Middle frontal gyrus (tissue), 1 donor: ENCODE measurements at regions not wholly inside any gene's neighbourhood (a gene's known extent, or its start where the extent isn't known, plus 50 kb on each side); places are given as distances from the start of the nearest gene placed in this dataset.

Experiments
- DNase-seq: peaks from one replicate; pipeline ENCODE4 v3.0.0-alpha.2; 2015; ENCODE audit warnings: low spot score; ENCODE audit errors: extremely low spot score

GRCh38 chr7:12456506-12456905 is 52.8 kb upstream of the VWDE start:
- no peak for DNase-seq

DNA sequence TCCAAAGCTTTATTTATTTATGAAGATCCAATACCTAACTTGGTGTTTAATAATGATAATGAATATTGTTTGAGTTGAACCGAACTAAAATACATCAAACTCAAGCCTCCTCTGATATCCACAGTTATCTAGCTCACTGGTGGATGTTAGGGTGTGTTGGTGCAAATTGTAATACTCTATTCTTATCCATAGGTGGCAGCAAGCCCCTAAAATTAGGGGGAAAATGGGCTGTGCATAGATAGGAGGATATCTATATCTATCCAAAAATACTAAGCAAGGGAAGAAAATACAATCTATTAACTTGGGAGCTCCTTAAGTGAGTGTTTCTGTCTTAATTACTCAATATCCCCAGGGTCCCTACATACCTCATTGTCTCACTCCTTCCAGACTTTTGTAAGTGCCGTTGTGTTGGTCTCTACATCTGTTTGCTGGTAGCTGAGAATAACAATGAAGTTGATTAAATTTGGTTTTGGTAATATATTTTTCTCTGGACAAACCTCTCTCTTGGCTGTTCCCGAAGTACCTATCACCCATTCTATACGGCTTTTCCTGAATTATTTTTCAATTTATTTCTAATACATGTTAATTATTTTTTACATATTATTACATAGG is 55.0 kb upstream of the VWDE start:
- no peak for DNase-seq

DNA sequence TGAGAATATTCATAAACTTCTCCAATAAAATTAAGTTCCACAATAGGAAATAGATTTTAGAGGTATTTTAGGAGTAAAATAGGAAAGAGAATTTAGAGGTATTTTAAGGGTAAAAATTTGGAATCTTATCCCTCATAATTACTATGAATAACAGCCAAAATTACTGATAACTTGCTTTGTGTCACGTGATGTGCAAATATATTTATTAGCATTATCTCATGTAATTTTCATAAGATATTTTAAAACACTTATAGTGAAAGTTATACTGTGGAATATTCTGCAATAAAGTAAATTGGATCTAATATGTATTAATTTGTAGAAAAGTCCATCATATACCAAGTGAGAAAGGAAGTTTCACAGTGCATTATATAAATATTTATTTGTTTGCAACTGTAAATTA is 64.2 kb upstream of the VWDE start:
- no peak for DNase-seq

DNA sequence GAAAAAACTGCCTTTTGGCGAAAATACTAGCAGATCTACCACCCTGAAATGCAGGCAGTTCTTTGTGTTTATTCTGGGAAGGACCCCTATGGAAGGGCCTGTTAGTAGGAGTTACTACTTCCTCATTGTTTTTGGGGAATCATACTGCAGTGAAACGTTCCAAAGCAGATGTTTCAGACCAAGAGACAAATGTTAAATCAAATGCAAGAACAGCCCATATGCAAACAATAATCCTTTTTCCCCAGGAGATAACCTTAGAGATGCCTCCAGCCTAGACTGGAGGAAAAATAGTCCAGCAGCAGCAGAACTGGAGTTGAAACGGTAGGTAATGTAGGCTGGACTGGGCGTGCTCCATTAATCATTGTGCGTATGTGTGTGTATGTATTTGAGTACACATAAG is 65.9 kb upstream of the VWDE start:
- no peak for DNase-seq

DNA sequence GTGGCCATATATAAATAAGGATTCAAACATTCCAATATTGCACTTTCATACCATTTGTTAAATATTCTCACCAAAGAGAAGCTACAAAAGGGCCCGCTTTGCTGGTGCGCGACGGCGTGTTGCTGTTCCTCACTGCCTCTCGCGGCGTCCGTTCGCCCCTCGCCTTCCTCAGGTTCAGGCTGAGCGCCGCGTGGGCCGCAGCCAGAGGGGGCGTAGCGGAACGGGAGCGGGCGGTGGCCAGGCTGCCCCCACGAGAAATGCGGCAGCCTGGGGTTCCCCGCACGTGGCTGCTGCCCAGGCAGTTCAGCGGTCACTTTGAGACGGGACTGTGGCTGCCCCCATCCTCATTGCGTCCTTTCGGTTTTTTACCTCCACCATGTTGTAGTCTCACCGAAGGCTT is 67.3 kb upstream of the VWDE start:
- no peak for DNase-seq

- no peak for DNase-seq
Observed at GRCh38 chr7:12474035-12474434, 70.4 kb upstream of the VWDE start.

DNA sequence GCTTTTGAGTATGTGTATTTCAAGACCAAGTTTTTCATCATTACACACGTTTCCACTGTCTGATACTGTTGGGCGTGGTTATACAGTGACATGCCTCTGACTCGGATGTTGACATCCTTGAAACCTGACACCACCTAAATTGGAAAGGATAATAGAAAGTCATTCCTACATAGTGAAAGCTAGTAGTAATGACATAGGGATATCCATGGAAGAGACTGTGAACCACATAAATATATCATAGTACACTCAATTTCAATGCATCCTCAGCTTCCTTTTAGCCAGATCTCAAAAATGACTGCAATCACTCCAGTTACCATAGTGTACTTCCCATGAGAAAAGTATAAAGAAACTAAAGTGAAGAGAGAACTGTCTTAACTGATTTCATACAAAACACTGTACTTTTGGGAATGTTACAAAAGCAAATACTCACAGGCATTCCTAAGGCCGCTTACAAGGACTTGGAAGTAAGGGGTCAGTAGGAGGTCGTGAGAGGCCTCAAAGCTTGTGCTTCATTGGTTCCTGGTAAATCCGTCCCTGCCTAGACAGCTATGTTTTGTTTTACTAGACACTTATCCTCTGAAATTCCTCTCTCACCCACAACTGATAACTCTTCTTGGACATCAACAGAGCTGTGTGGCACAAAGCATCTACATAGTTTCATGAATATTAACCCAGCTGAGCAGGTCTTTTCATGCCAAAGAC is 71.8 kb upstream of the VWDE start:
- DNase-seq = no peak

- DNase-seq = no peak
Observed at GRCh38 chr7:12477620-12478019, 74.0 kb upstream of the VWDE start.

DNA sequence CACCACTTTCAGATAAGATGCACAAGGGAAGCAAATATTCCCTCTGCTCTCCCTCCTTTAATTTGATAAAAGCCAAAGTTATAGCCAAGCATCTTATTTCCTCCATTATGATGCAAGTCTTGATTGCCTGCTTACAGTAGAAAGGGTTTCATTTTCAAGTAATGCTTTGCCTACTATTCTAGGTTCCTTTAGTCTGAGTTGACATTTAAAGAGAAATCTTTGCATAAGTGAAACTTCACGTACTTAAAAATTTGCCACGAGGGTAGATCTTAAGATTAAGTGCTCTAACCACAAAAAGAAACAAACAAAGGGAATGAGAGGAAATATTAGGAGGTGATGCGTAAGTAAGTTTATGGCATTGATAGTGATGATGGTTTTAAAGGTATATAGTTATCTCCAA is 78.1 kb upstream of the VWDE start:
- no peak for DNase-seq

DNA sequence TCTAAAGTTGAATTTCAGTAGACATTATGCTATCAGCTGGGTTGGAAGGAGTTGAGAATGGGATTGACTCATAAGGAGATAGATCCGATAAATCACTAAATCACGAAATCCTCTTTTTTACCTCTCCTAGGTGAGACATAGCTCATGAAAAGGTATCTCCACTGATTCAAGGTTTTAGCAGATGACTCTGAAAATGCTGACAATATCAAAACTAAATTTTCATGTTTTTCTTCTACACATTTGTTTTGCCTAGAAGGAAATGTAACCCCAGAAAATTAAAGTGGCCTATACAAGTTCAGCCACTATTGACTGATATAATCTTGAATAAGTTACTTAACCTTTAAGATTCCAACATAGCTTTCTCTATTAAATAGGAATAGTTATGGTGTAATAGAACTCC is 82.2 kb upstream of the VWDE start:
- no peak for DNase-seq

GRCh38 chr7:12488341-12488740 is 82.2 kb upstream of the SCIN start:
- DNase-seq = no peak

DNA sequence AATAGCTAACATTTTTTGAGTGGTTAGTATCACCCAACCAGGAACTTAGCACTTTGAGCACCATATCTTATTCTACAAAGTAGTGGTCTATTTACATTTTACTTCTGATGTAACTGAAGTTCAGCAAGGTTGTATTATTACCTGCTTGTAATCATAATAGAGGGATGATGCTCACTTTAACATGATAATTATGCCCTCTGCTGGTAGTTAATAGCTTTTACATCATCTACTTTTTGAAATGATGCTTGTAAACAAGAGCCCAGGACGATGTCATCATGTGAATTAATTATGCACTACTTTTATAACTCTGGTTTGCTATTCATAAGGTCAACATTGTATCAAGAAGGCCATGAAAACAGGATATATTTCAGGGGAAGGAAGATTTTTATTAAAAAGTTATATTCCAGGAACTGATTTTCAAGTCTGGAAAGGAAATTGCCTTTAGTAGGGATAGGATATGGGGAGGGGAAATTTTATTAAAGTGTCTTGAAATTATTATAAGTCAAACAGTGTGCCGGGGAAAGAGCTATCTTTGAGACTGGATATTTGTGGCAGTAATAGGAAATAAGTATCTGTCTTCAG is 80.3 kb upstream of the SCIN start:
- no peak for DNase-seq

DNA sequence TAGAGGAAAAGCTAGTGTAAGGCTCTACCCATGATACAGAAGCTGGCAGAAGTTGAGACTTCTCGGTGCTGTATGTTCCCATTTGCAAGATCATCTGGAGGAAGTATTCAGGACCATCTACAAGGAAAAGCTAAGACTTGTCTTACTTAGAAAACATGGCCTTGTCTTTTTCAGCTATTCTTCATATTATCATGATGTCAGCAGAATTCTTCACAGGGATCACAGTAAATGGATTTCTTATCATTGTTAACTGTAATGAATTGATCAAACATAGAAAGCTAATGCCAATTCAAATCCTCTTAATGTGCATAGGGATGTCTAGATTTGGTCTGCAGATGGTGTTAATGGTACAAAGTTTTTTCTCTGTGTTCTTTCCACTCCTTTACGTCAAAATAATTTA is 79.6 kb upstream of the SCIN start:
- DNase-seq = no peak

DNA sequence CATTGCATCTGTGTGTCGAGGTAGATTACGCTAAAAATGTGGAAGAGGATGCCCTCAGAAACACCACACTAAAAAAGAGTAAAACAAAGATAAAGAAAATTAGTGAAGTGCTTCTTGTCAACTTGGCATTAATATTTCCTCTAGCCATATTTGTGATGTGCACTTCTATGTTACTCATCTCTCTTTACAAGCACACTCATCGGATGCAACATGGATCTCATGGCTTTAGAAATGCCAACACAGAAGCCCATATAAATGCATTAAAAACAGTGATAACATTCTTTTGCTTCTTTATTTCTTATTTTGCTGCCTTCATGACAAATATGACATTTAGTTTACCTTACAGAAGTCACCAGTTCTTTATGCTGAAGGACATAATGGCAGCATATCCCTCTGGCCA is 79.0 kb upstream of the SCIN start:
- DNase-seq = no peak

- no peak for DNase-seq
Observed at GRCh38 chr7:12493407-12493806, 77.1 kb upstream of the SCIN start.

- DNase-seq = no peak
Observed at GRCh38 chr7:12493863-12494686, 76.4 kb upstream of the SCIN start.

- DNase-seq = no peak
Observed at GRCh38 chr7:12494687-12495024, 75.9 kb upstream of the SCIN start.

DNA sequence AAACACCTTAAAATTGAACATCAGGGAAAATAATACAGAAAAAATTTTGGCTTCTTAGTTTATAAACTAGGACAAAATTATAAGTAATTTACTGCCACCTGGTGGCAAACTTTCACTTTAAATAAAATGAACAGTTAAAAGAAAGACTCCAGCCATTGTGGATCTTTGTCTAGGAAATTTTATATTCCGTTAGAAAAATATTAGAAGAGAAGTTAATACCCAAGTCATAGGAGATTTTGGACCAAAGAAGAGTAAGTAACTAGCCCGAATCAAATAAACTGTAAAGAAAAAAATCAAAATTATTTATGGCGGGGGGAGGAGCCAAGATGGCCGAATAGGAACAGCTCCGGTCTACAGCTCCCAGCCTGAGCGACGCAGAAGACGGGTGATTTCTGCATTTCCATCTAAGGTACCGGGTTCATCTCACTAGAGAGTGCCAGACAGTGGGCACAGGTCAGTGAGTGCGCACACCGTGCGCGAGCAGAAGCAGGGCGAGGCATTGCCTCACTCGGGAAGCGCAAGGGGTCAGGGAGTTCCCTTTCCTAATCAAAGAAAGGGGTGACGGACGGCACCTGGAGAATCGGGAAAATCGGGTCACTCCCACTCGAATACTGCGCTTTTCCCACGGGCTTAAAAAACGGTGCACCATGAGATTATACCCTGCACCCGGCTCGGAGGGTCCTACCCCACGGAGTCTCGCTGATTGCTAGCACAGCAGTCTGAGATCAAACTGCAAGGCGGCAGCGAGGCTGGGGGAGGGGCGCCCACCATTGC is 73.4 kb upstream of the SCIN start:
- peak; percentile 68 for DNase-seq

DNA sequence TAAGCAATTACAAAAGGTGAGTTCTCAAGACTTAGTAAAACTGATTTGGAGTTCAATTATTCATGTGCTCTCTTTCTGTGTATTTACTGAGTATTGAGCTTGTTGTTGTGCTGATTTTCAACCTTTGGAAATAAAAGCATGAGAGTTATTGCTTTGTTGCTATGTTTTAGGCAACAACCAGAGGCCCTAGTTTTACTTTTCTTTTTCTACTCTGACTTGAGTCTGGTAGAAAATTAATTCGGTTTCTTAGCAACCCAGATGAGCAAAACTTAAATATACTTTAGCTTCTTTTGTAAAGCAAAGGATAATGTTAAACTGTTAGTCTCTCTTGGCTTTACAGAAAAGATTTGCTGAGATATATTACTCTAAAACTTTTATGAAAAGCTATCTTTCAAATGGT is 66.4 kb upstream of the SCIN start:
- DNase-seq = no peak

- DNase-seq = no peak
Observed at GRCh38 chr7:12508005-12508404, 62.5 kb upstream of the SCIN start.

- no peak for DNase-seq
Observed at GRCh38 chr7:12508554-12508953, 62.0 kb upstream of the SCIN start.

DNA sequence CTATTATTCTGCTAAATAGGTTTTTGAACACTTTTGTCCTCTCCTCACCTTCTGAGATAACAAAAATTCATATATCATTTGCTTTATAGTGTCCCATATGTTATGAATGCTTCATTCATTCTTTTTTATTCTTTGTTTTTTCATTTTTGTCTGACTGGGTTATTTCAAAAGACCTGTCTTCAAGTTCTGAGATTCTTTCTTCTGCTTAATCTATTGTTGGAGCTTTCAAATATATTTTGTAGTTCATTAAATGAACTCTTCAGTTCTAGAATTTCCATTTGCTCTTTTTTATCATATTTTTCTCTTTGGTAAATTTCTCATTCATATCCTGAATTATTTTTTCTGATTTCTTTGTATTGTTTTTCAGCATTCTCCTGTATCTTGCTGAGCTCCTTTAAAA is 53.1 kb upstream of the SCIN start:
- no peak for DNase-seq
